Adrenal gland (tissue), 5 donors: ENCODE measurements at regions not wholly inside any gene's neighbourhood (a gene's known extent, or its start where the extent isn't known, plus 50 kb on each side); places are given as distances from the start of the nearest gene placed in this dataset.

ENCODE experiments used
- CTCF ChIP-seq, 6 experiments: fragments of 450-650 bp in 4 of 6; fragments of 200-600 bp in 2 of 6; sonication (generic) in 1 of 6; IDR thresholded peaks; 1 replicate in 5 of 6; 2 replicates in 1 of 6; pipeline versions ENCODE4 v1.5.1 to v1.8.0; 2016 to 2021; ENCODE audit warnings: antibody characterized with exemption in 6 of 6, mild to moderate bottlenecking in 2 of 6, moderate library complexity in 1 of 6
- POLR2A ChIP-seq, 2 donors: fragments of 450-650 bp; IDR thresholded peaks; one replicate each; pipeline ENCODE4 v1.6.1; 2017; ENCODE audit warnings: antibody characterized with exemption in 2 of 2, mild to moderate bottlenecking in 2 of 2, moderate library complexity in 1 of 2
- donor health status: DM: no; HTN: no; CAD: no.

- TF ChIP-seq CTCF (IDR thresholded peaks at IDR 0.05) (no peak), POLR2A (IDR thresholded peaks at IDR 0.05) (no peak)
These were observed 286.3 kb upstream of the FN1 start for GRCh38 chr2:215722125-215722524.
